HepG2 (cell line): ENCODE measurements at regions not wholly inside any gene's neighbourhood (a gene's known extent, or its start where the extent isn't known, plus 50 kb on each side); places are given as distances from the start of the nearest gene placed in this dataset.
A peak's percentile ranks its signal among the peaks of the same experiment; 100 is the strongest.

ENCODE experiments used
- ATAC-seq: fragments of 200-7000 bp; cut with Tn5 transposase; 3 replicates; pipeline ENCODE4 v1.9.1; 2020; ENCODE audit warnings: mild to moderate bottlenecking, moderate library complexity
- BruUV-seq: library from RNA; stranded (reverse); fragments of 400-500 nt; replicated peaks from 2 replicates; lab custom pipeline; 2021; lab: Mats Ljungman, UMichigan
- CTCF ChIA-PET: fragments of 300-600 bp; formaldehyde crosslinking; extraction: SDS; loops from one replicate; lab custom pipeline; 2021; ENCODE audit warnings: low total read pairs, inconsistent platforms, low intra/inter-chr PET ratio; lab: Yijun Ruan, JAX
- POLR2A ChIA-PET: fragments of 350-600 bp; sonication (Branson Sonifier 250); formaldehyde crosslinking; loops from one replicate; lab custom pipeline; 2020; ENCODE audit warnings: antibody characterized with exemption, inconsistent platforms; lab: Yijun Ruan, JAX
- DNase-seq: peaks from one replicate; pipeline ENCODE4 v3.0.0-alpha.2; 2015; ENCODE audit warnings: low spot score
- FAIRE-seq: peaks from 3 replicates; lab custom pipeline; 2011; peaks lifted over from hg19 to GRCh38; lab: Jason Lieb, UNC
- H2AFZ ChIP-seq: one replicate; pipeline ENCODE4 v1.6.1; 2011; ENCODE audit warnings: low read length, inconsistent platforms
- H3K27ac ChIP-seq: fragments of 300-600 bp; 3 replicates; pipeline ENCODE4 v1.8.0; 2011; ENCODE audit warnings: mixed run types, mild to moderate bottlenecking, mixed read lengths, low read length, inconsistent platforms; ENCODE audit not compliant: insufficient read depth; ENCODE audit errors: extremely low read length
- H3K27me3 ChIP-seq, 2 experiments: fragments of 200-600 bp in 1 of 2; 2 replicates in 1 of 2; 3 replicates in 1 of 2; pipeline versions ENCODE4 v1.6.0 to v1.8.0; 2011; ENCODE audit warnings: low read length in 2 of 2, mild to moderate bottlenecking in 2 of 2, moderate library complexity in 2 of 2, inconsistent platforms in 1 of 2; ENCODE audit not compliant: insufficient read depth in 2 of 2, control insufficient read depth in 1 of 2
- H3K36me3 ChIP-seq, 2 experiments: fragments of 200-600 bp in 1 of 2; replicated peaks in 1 of 2; 2 replicates in 1 of 2; 3 replicates in 1 of 2; pipeline versions ENCODE4 v1.5.1 to v1.8.0; 2011; ENCODE audit warnings: low read length in 2 of 2, inconsistent platforms in 1 of 2; ENCODE audit not compliant: insufficient read depth in 2 of 2, control insufficient read depth in 1 of 2
- H3K4me1 ChIP-seq: 2 replicates; pipeline ENCODE4 v1.5.1; 2012; ENCODE audit warnings: low read length, inconsistent platforms; ENCODE audit not compliant: insufficient read depth
- H3K4me2 ChIP-seq: 2 replicates; pipeline ENCODE4 v1.6.0; 2011; ENCODE audit warnings: low read depth, low read length, inconsistent platforms
- H3K4me3 ChIP-seq, 3 experiments: fragments of 200-600 bp in 1 of 3; sonication (generic), shearing (Covaris generic) in 1 of 3; replicated peaks in 1 of 3; 2 replicates each; pipeline ENCODE4 v1.5.1; 2011 to 2016; ENCODE audit warnings: low read length in 3 of 3, inconsistent platforms in 2 of 3, low read depth in 2 of 3, mild to moderate bottlenecking in 2 of 3, control low read depth in 1 of 3, mixed read lengths in 1 of 3; ENCODE audit not compliant: insufficient read depth in 1 of 3
- H3K79me2 ChIP-seq: one replicate; pipeline ENCODE4 v1.6.1; 2011; ENCODE audit warnings: low read length, inconsistent platforms; ENCODE audit not compliant: insufficient read depth
- H3K9ac ChIP-seq: 2 replicates; pipeline ENCODE4 v1.6.0; 2011; ENCODE audit warnings: mild to moderate bottlenecking, low read depth, low read length, inconsistent platforms; ENCODE audit not compliant: insufficient read depth
- H3K9me3 ChIP-seq: 2 replicates; pipeline ENCODE4 v1.5.1; 2012; ENCODE audit warnings: mild to moderate bottlenecking, low read length
- H4K20me1 ChIP-seq: 2 replicates; pipeline ENCODE4 v1.6.0; 2011; ENCODE audit warnings: inconsistent platforms, mild to moderate bottlenecking, low read length, moderate library complexity; ENCODE audit not compliant: insufficient read depth
- IKZF5 ChIP-seq: IDR thresholded peaks from 2 replicates; pipeline ENCODE4 v1.6.1; 2018; ENCODE audit warnings: missing genetic modification reagents, mild to moderate bottlenecking, missing compliant biosample characterization
- KDM3A ChIP-seq: IDR thresholded peaks from 2 replicates; pipeline ENCODE4 v1.6.1; 2018; ENCODE audit warnings: low read depth, missing compliant biosample characterization
- PBX2 ChIP-seq: IDR thresholded peaks from 2 replicates; pipeline ENCODE4 v1.6.1; 2016; ENCODE audit warnings: control low read depth
- PHF21A ChIP-seq: sonication (generic); formaldehyde crosslinking; IDR thresholded peaks from 2 replicates; pipeline ENCODE4 v1.5.0; 2020; ENCODE audit warnings: mild to moderate bottlenecking, missing genetic modification reagents
- POGZ ChIP-seq: sonication (generic); formaldehyde crosslinking; IDR thresholded peaks from 2 replicates; pipeline ENCODE4 v1.4.0; 2020; ENCODE audit warnings: mild to moderate bottlenecking, missing genetic modification reagents
- SP4 ChIP-seq: sonication (generic); formaldehyde crosslinking; IDR thresholded peaks from 2 replicates; pipeline ENCODE4 v1.8.1; 2023; ENCODE audit warnings: mild to moderate bottlenecking, missing genetic modification reagents
- ZFX ChIP-seq: sonication (generic); formaldehyde crosslinking; IDR thresholded peaks from 2 replicates; pipeline ENCODE4 v1.4.0; 2020; ENCODE audit warnings: mild to moderate bottlenecking, low read depth, missing genetic modification reagents, moderate library complexity
- ZMYM4 ChIP-seq: sonication (generic); formaldehyde crosslinking; IDR thresholded peaks from 2 replicates; pipeline ENCODE4 v1.8.1; 2023; ENCODE audit warnings: mild to moderate bottlenecking, missing genetic modification reagents
- ZNF362 ChIP-seq: sonication (generic); formaldehyde crosslinking; IDR thresholded peaks from 2 replicates; pipeline ENCODE4 v1.4.0; 2020; ENCODE audit warnings: missing genetic modification reagents, mild to moderate bottlenecking, borderline replicate concordance
- ZNF83 ChIP-seq: sonication (generic); formaldehyde crosslinking; IDR thresholded peaks from 2 replicates; pipeline ENCODE4 v1.4.0; 2020; ENCODE audit warnings: missing genetic modification reagents, mild to moderate bottlenecking, borderline replicate concordance
- WGBS: methylation state at CpG from one replicate; pipeline ENCODE4 v1.1.6; 2017; ENCODE audit warnings: low lambda C conversion rate; 5-methylcytosine and 5-hydroxymethylcytosine counted together
- in situ Hi-C: cut with HindIII; loops from 2 replicates; pipeline ENCODE4 v1.10.0; 2017; ENCODE audit warnings: low pct_unique_long_range_greater_than_20kb; ENCODE audit not compliant: extremely low pct_ligation_motif_present
- intact Hi-C: fragments of 100-400 bp; cut with micrococcal nuclease; formaldehyde crosslinking; loops from one replicate; pipeline ENCODE4 v1.10.0; 2022; ENCODE audit not compliant: unreplicated experiment
- TF ChIP-seq, protein P1 (sequence below): IDR thresholded peaks from 2 replicates; pipeline ENCODE4 v1.6.1; 2012; ENCODE audit warnings: low read length, improper control_type of control experiment
- TF ChIP-seq, protein P2 (sequence below): sonication (generic); formaldehyde crosslinking; IDR thresholded peaks from 2 replicates; pipeline ENCODE4 v1.5.1; 2020; ENCODE audit warnings: mild to moderate bottlenecking, moderate library complexity, missing genetic modification reagents

- Histone ChIP-seq H3K27ac (peak overlapping the region; percentile 18), H3K4me3 (peak overlapping the region; percentile 55 to 62 (median 55)), H4K20me1 (no peaks in the 10 kb centered on the region), H2AFZ (peak overlapping the region; percentile 86), H3K9me3 (no peaks in the 10 kb centered on the region), H3K79me2 (no peaks in the 10 kb centered on the region), H3K27me3 (no peaks in the 10 kb centered on the region), H3K9ac (0 out of 2 replicates have a peak overlapping the region, but pooled peaks have one; percentile 30), H3K36me3 (no peaks in the 10 kb centered on the region), H3K4me2 (peak overlapping the region; percentile 97), H3K4me1 (peaks cover 33% of the 10 kb centered on the region)
- in situ Hi-C loops (no loop called here), intact Hi-C loops (loop anchor here (1.0 to 10.0 kb wide), 2 partner anchors 13 to 150 kb away; partner anchors contain the start of genes ENOPH1 and HNRNPDL)
- BruUV-seq, result no TSS peak
- CTCF ChIA-PET, result interaction anchor here (0.7 kb wide), 1 partner anchor 9 kb away, joined by 3 read pairs; no protein-coding TSS in a partner anchor
- DNase-seq, result peak; percentile 98
- peak; percentile 100 for ATAC-seq
- POLR2A ChIA-PET, result interaction anchor here (1.1 to 1.2 kb wide), 3 partner anchors 11 to 144 kb away, joined by 3 to 12 read pairs (median 8); partner anchors contain the start of gene HNRNPD
- 4% methylated on average over 27 of the region's 61 CpGs for WGBS
- FAIRE-seq, result peak; percentile 88
- TF ChIP-seq, protein P1, sequence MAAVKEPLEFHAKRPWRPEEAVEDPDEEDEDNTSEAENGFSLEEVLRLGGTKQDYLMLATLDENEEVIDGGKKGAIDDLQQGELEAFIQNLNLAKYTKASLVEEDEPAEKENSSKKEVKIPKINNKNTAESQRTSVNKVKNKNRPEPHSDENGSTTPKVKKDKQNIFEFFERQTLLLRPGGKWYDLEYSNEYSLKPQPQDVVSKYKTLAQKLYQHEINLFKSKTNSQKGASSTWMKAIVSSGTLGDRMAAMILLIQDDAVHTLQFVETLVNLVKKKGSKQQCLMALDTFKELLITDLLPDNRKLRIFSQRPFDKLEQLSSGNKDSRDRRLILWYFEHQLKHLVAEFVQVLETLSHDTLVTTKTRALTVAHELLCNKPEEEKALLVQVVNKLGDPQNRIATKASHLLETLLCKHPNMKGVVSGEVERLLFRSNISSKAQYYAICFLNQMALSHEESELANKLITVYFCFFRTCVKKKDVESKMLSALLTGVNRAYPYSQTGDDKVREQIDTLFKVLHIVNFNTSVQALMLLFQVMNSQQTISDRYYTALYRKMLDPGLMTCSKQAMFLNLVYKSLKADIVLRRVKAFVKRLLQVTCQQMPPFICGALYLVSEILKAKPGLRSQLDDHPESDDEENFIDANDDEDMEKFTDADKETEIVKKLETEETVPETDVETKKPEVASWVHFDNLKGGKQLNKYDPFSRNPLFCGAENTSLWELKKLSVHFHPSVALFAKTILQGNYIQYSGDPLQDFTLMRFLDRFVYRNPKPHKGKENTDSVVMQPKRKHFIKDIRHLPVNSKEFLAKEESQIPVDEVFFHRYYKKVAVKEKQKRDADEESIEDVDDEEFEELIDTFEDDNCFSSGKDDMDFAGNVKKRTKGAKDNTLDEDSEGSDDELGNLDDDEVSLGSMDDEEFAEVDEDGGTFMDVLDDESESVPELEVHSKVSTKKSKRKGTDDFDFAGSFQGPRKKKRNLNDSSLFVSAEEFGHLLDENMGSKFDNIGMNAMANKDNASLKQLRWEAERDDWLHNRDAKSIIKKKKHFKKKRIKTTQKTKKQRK, result no peak
- no peak for TF ChIP-seq ZNF362 (CRISPR knock-in tag)
- peak; percentile 92 for TF ChIP-seq ZMYM4 (CRISPR knock-in tag)
- TF ChIP-seq SP4, result peak; percentile 99
- peak; percentile 83 for TF ChIP-seq POGZ (CRISPR knock-in tag)
- peak; percentile 84 for TF ChIP-seq PBX2
- 0 out of 2 replicates have a peak, but pooled peaks have one; percentile 60 for TF ChIP-seq IKZF5 (CRISPR knock-in tag)
- 0 out of 2 replicates have a peak, but pooled peaks have one; percentile 32 for TF ChIP-seq ZNF83 (CRISPR knock-in tag)
- TF ChIP-seq, protein P2, sequence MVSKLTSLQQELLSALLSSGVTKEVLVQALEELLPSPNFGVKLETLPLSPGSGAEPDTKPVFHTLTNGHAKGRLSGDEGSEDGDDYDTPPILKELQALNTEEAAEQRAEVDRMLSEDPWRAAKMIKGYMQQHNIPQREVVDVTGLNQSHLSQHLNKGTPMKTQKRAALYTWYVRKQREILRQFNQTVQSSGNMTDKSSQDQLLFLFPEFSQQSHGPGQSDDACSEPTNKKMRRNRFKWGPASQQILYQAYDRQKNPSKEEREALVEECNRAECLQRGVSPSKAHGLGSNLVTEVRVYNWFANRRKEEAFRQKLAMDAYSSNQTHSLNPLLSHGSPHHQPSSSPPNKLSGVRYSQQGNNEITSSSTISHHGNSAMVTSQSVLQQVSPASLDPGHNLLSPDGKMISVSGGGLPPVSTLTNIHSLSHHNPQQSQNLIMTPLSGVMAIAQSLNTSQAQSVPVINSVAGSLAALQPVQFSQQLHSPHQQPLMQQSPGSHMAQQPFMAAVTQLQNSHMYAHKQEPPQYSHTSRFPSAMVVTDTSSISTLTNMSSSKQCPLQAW (CRISPR knock-in tag), result 0 out of 2 replicates have a peak, but pooled peaks have one; percentile 45
- TF ChIP-seq KDM3A (CRISPR knock-in tag), result peak; percentile 35; the same call in 1 of the 2 replicates
- 0 out of 2 replicates have a peak, but pooled peaks have one; percentile 3 for TF ChIP-seq ZFX (CRISPR knock-in tag)
- TF ChIP-seq PHF21A (CRISPR knock-in tag), result 0 out of 2 replicates have a peak, but pooled peaks have one; percentile 46
Measured at GRCh38 chr4:82284858-82285805, 88.7 kb downstream of the HNRNPD start.
